Suprapubic skin (tissue), 4 donors: ENCODE measurements at regions not wholly inside any gene's neighbourhood (a gene's known extent, or its start where the extent isn't known, plus 50 kb on each side); places are given as distances from the start of the nearest gene placed in this dataset.
"Not testable (repeated sequence)": the region's sequence is repeated elsewhere in the genome, so short reads cannot be mapped to it uniquely, and the experiment has no call there.

ENCODE experiments used
- DNase-seq, 2 donors: peaks; one replicate each; pipeline ENCODE4 v3.0.0-alpha.2; 2019; ENCODE audit warnings: low spot score in 2 of 2
- H3K27ac ChIP-seq: fragments of 200-600 bp; sonication (generic); one replicate; pipeline ENCODE4 v1.5.1; 2019
- H3K27me3 ChIP-seq: fragments of 200-600 bp; sonication (generic); one replicate; pipeline ENCODE4 v1.5.1; 2019
- H3K36me3 ChIP-seq: fragments of 200-600 bp; sonication (generic); one replicate; pipeline ENCODE4 v1.5.1; 2019
- H3K4me1 ChIP-seq: fragments of 200-600 bp; sonication (generic); one replicate; pipeline ENCODE4 v1.5.1; 2019
- H3K4me3 ChIP-seq: fragments of 200-600 bp; sonication (generic); one replicate; pipeline ENCODE4 v1.5.1; 2019; ENCODE audit warnings: mild to moderate bottlenecking
- H3K9me3 ChIP-seq: fragments of 200-600 bp; sonication (generic); one replicate; pipeline ENCODE4 v1.5.1; 2019
- EP300 ChIP-seq: sonication (generic); formaldehyde crosslinking; IDR thresholded peaks from one replicate; pipeline ENCODE4 v1.6.1; 2017; ENCODE audit warnings: antibody characterized with exemption
- POLR2A ChIP-seq, 2 donors: fragments of 450-650 bp; IDR thresholded peaks; one replicate each; pipeline ENCODE4 v1.6.1; 2017; ENCODE audit warnings: antibody characterized with exemption in 2 of 2, mild to moderate bottlenecking in 2 of 2, moderate library complexity in 2 of 2
- POLR2AphosphoS5 ChIP-seq, 3 donors: sonication (generic); formaldehyde crosslinking; IDR thresholded peaks; one replicate each; pipeline ENCODE4 v1.6.1; 2017; ENCODE audit warnings: antibody characterized with exemption in 3 of 3
- WGBS: methylation state at CpG from one replicate; pipeline ENCODE4 v1.1.5; 2018; 5-methylcytosine and 5-hydroxymethylcytosine counted together
- TF ChIP-seq, protein P1 (sequence below), 2 donors: fragments of 200-600 bp in 1 of 2; fragments of 450-650 bp in 1 of 2; sonication (generic) in 1 of 2; IDR thresholded peaks; one replicate each; pipeline ENCODE4 v1.5.1; 2016 to 2019; ENCODE audit warnings: antibody characterized with exemption in 2 of 2, mild to moderate bottlenecking in 1 of 2, moderate library complexity in 1 of 2

DNA sequence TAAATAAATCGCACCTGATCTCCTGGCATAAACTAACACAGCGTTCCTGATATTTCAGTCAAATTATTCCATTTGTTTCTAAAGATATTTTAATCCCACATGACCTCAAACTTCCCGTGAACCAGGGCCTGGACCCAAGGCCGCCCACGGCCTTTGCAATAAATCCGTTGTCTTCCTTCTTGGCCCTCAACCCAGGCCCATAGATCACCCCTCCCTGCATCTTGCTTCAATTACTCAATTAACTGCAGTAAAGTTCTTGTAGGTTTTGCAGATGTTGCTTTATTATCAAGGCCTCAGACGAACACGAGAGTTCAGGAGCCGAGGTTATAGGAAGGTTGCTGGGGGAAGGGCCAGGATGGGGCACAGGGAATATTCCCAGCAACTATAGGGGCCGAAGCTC lies 249.4 kb downstream of the RAB11FIP2 start:
- no peak for DNase-seq
- no peaks in the 10 kb centered on the region for H3K9me3 ChIP-seq
- H3K27me3 ChIP-seq = no peaks in the 10 kb centered on the region
- no peaks in the 10 kb centered on the region for H3K4me1 ChIP-seq
- no peak overlapping the region for H3K4me3 ChIP-seq
- WGBS = 57% methylated on average over 10 of the region's 10 CpGs
- TF ChIP-seq POLR2A (IDR thresholded peaks at IDR 0.05) (no peak), POLR2AphosphoS5 (IDR thresholded peaks at IDR 0.05) (no peak), EP300 (no peak)
- TF ChIP-seq, protein P1, sequence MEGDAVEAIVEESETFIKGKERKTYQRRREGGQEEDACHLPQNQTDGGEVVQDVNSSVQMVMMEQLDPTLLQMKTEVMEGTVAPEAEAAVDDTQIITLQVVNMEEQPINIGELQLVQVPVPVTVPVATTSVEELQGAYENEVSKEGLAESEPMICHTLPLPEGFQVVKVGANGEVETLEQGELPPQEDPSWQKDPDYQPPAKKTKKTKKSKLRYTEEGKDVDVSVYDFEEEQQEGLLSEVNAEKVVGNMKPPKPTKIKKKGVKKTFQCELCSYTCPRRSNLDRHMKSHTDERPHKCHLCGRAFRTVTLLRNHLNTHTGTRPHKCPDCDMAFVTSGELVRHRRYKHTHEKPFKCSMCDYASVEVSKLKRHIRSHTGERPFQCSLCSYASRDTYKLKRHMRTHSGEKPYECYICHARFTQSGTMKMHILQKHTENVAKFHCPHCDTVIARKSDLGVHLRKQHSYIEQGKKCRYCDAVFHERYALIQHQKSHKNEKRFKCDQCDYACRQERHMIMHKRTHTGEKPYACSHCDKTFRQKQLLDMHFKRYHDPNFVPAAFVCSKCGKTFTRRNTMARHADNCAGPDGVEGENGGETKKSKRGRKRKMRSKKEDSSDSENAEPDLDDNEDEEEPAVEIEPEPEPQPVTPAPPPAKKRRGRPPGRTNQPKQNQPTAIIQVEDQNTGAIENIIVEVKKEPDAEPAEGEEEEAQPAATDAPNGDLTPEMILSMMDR (IDR thresholded peaks at IDR 0.05) = no peak
- no peak overlapping the region for H3K27ac ChIP-seq
- no peaks in the 10 kb centered on the region for H3K36me3 ChIP-seq

- no peak overlapping the region for H3K27ac ChIP-seq
- no peak overlapping the region for H3K4me3 ChIP-seq
- H3K27me3 ChIP-seq = peaks cover 6% of the 10 kb centered on the region
- H3K9me3 ChIP-seq = no peaks in the 10 kb centered on the region
- 57% methylated on average over 7 of the region's 7 CpGs for WGBS
- DNase-seq = no peak
- H3K4me1 ChIP-seq = no peaks in the 10 kb centered on the region
- no peak for TF ChIP-seq POLR2AphosphoS5 (IDR thresholded peaks at IDR 0.05)
- no peak for TF ChIP-seq POLR2A (IDR thresholded peaks at IDR 0.05)
- H3K36me3 ChIP-seq = no peaks in the 10 kb centered on the region
These were observed 245.1 kb downstream of the RAB11FIP2 start for GRCh38 chr10:117801691-117802090.

DNA sequence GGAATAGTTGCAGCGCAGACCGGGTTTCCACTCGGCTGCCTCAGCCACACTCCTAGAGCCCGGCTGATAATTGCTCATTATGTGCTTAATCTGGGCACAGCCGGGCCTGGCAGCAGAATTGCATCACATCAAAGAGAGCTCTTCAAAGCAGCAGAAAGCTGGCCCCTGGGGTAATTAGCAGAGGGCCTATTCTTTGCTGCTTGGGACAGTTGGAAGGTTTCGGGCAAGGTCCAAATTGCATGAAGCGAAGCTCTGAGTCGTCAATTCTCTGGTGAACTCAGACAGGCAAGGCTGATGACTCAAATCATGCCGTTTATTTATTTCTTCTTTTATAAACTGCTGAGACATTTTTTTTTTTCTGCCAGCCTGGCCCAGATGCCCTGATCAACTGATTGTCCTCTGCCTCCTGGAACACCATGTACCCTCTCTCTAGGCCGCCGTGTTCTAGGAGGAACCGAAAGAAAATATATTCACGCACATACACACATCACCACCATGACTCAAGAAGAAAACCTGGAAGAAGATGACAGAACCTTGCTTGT lies 242.2 kb downstream of the RAB11FIP2 start:
- TF ChIP-seq POLR2A (IDR thresholded peaks at IDR 0.05) (no peak), EP300 (no peak), POLR2AphosphoS5 (IDR thresholded peaks at IDR 0.05) (peak in 1 of 3 donors; percentile 58)
- TF ChIP-seq, protein P1 (IDR thresholded peaks at IDR 0.05) = no peak
- DNase-seq = no peak
- Histone ChIP-seq H3K4me3 (no peak overlapping the region), H3K4me1 (no peaks in the 10 kb centered on the region), H3K9me3 (no peaks in the 10 kb centered on the region), H3K27ac (peak overlapping the region; percentile 60), H3K36me3 (no peaks in the 10 kb centered on the region), H3K27me3 (peaks cover 6% of the 10 kb centered on the region)
- 54% methylated on average over 13 of the region's 13 CpGs for WGBS

DNA sequence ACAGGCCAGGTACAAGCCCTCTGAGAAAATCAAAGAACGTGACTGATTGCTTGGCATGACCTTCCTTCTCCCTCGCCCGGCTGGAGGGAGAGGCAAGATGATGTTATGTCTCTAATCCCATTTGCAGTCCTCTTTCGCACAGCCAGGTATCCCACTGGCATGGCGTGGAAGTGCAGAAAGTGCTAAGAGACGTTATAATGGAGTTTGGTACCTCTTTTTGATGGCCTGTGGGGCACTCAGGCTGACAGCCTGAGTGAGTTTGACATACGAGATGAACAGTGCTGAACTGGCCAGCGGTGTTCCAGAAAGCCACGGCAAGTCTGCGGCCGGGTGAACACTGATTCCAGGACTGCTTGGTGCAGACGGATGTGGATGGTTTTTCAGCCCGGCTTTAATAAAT lies 241.6 kb downstream of the RAB11FIP2 start:
- Histone ChIP-seq H3K36me3 (no peaks in the 10 kb centered on the region), H3K4me3 (no peak overlapping the region), H3K27me3 (peaks cover 6% of the 10 kb centered on the region), H3K9me3 (no peaks in the 10 kb centered on the region), H3K27ac (peak overlapping the region; percentile 60), H3K4me1 (no peaks in the 10 kb centered on the region)
- no peak for TF ChIP-seq POLR2AphosphoS5 (IDR thresholded peaks at IDR 0.05)
- TF ChIP-seq, protein P1 (IDR thresholded peaks at IDR 0.05) = no peak
- TF ChIP-seq EP300 = no peak
- no peak for TF ChIP-seq POLR2A (IDR thresholded peaks at IDR 0.05)
- WGBS = 86% methylated on average over 13 of the region's 13 CpGs
- no peak for DNase-seq

- H3K27ac ChIP-seq = no peak overlapping the region
- H3K36me3 ChIP-seq = no peaks in the 10 kb centered on the region
- no peaks in the 10 kb centered on the region for H3K4me1 ChIP-seq
- DNase-seq = no peak
- no peaks in the 10 kb centered on the region for H3K9me3 ChIP-seq
- peaks cover 6% of the 10 kb centered on the region for H3K27me3 ChIP-seq
- no peak for TF ChIP-seq EP300
- no peak for TF ChIP-seq POLR2AphosphoS5 (IDR thresholded peaks at IDR 0.05)
- TF ChIP-seq, protein P1 (IDR thresholded peaks at IDR 0.05) = no peak
- no peak for TF ChIP-seq POLR2A (IDR thresholded peaks at IDR 0.05)
- H3K4me3 ChIP-seq = no peak overlapping the region
- 67% methylated on average over 4 of the region's 4 CpGs for whole genome bisulfite sequencing
These were observed 239.3 kb downstream of the RAB11FIP2 start for GRCh38 chr10:117807441-117807840.

GRCh38 chr10:117815816-117816215 lies 230.9 kb downstream of the RAB11FIP2 start:
- WGBS = 68% methylated on average over 2 of the region's 2 CpGs
- H3K4me1 ChIP-seq, H3K4me3 ChIP-seq, H3K27me3 ChIP-seq, H3K36me3 ChIP-seq, H3K27ac ChIP-seq, DNase-seq, H3K9me3 ChIP-seq: not testable (repeated sequence)
